ENCODE measurements at regions not wholly inside any gene's neighbourhood (a gene's known extent, or its start where the extent isn't known, plus 50 kb on each side); places are given as distances from the start of the nearest gene placed in this dataset.
"Not testable (repeated sequence)": the region's sequence is repeated elsewhere in the genome, so short reads cannot be mapped to it uniquely, and the experiment has no call there.

GRCh38 chr2:132255714-132256113 is 94.0 kb upstream of the ANKRD30BL start:
- Mint-ChIP-seq H3K36me3 (ENCODE audit: low read depth) (no peaks in the 10 kb centered on the region), H3K9me3 (ENCODE audit: low read depth) (peaks cover 10% of the 10 kb centered on the region), H3K4me3 (ENCODE audit: unreplicated experiment) (no peak overlapping the region), H3K27ac (ENCODE audit: unreplicated experiment) (no peak overlapping the region), H3K4me1 (ENCODE audit: low read depth) (no peaks in the 10 kb centered on the region), H3K27me3 (ENCODE audit: low read depth) (no peaks in the 10 kb centered on the region)
- DNase-seq (ENCODE audit: low spot score), result no peak
- TF ChIP-seq, protein P1, sequence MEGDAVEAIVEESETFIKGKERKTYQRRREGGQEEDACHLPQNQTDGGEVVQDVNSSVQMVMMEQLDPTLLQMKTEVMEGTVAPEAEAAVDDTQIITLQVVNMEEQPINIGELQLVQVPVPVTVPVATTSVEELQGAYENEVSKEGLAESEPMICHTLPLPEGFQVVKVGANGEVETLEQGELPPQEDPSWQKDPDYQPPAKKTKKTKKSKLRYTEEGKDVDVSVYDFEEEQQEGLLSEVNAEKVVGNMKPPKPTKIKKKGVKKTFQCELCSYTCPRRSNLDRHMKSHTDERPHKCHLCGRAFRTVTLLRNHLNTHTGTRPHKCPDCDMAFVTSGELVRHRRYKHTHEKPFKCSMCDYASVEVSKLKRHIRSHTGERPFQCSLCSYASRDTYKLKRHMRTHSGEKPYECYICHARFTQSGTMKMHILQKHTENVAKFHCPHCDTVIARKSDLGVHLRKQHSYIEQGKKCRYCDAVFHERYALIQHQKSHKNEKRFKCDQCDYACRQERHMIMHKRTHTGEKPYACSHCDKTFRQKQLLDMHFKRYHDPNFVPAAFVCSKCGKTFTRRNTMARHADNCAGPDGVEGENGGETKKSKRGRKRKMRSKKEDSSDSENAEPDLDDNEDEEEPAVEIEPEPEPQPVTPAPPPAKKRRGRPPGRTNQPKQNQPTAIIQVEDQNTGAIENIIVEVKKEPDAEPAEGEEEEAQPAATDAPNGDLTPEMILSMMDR (IDR thresholded peaks at IDR 0.05), result no peak

DNA sequence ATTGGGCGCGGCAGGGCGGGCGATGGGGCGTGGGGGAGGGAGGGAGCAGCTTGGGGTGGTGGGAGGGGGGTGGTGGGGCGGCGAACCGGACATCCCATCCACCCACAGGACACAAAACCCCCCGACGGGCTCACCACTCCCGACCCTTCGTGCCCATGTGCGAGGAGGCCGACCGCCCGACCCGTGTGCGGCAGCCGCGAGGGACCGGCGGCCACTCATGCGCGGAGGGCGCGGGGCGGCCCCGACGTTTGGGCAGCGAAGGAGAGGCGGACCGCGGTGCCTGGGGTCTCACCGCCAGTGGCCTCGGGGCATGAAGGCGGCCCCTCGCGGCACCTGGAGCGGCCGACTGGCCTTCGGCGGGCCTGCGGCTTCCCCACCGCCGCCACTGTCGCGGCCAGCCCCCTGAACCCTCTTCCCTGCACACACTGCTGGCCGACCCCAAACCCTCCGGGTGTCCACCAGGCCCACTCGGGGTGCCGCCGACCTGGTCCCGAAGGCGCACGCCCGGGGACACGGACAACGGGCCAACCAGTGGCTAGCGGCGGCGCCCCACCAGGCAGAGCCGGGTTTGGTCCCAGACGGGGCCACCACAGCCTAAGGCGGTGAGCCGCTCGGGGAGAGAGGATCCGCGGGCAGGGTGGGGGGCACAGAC is 94.6 kb upstream of the ANKRD30BL start:
- Mint-ChIP-seq H3K9me3 (ENCODE audit: low read depth) (peaks cover 10% of the 10 kb centered on the region), H3K27me3 (ENCODE audit: low read depth) (no peaks in the 10 kb centered on the region), H3K36me3 (ENCODE audit: low read depth) (no peaks in the 10 kb centered on the region), H3K27ac (ENCODE audit: unreplicated experiment) (no peak overlapping the region), H3K4me3 (ENCODE audit: unreplicated experiment) (no peak overlapping the region), H3K4me1 (ENCODE audit: low read depth) (no peaks in the 10 kb centered on the region)
- TF ChIP-seq, protein P1 (IDR thresholded peaks at IDR 0.05), result no peak
- DNase-seq (ENCODE audit: low spot score), result peak; percentile 89

DNA sequence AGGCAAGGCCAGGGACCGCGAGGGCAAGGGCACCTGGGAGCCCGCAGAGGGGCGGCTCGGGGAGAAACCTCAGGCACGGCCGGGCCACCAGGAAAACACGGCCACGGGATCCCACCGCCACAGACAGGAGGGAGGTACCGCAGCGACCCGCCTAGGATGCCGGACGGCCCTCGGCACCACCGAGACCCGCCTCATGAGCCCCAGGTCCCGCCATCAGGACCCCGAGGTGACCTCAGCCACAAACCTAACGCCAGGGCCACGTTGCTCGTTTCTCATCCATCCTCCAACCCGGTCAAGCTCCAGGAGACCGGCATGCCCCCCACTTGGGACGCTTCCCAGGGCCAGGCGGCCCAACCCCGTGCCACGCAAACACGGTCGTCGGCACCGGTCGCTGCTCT is 95.2 kb upstream of the ANKRD30BL start:
- peak; percentile 86 for DNase-seq (ENCODE audit: low spot score)
- not testable (repeated sequence) for H3K9me3 Mint-ChIP-seq (ENCODE audit: low read depth); H3K4me3 Mint-ChIP-seq (ENCODE audit: unreplicated experiment); H3K27me3 Mint-ChIP-seq (ENCODE audit: low read depth); H3K36me3 Mint-ChIP-seq (ENCODE audit: low read depth); H3K27ac Mint-ChIP-seq (ENCODE audit: unreplicated experiment); H3K4me1 Mint-ChIP-seq (ENCODE audit: low read depth)

DNA sequence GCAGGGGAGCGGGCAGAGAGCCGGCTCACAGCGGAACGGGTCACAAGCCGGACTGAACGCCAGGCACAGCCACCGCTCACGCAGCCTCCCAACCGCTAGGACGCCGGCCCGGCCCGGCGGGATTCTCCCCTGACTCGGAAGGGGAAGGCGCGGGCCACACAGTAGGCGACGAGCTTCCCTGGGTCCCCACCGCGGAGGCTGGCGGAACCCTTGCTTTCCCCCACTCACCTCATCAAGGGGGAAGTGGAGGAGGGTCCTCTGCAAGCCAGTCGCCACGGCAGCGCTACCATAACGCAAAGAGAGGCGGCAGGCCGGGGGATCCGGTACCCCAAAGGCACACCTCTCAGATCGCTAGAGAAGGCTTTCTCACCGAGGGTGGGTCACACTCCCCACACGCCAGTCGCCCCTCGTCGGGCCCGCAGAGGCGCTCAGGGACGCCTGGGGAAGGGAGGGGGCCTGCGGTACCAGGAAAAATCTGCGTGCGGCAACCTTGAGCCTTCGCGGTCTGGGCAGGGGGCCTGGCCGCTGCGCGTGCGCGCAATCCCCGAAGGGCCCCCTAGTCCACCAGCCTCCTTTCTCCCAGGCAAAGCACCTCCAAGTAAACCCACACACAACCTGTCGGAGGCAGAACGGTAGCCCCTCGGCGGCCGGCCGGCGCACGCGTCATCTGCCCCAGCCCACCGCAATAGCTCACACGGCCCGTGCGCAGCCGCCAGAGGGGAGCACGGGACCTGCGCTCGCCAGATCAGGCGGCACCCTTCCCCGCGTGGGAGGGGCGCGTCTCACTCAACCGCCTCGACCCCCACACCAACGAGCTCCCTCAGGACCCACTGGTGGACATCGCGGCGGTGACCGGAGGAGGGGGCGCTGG is 95.8 kb upstream of the ANKRD30BL start:
- H3K4me3 Mint-ChIP-seq (ENCODE audit: unreplicated experiment); H3K9me3 Mint-ChIP-seq (ENCODE audit: low read depth); H3K27me3 Mint-ChIP-seq (ENCODE audit: low read depth); H3K36me3 Mint-ChIP-seq (ENCODE audit: low read depth); H3K4me1 Mint-ChIP-seq (ENCODE audit: low read depth); H3K27ac Mint-ChIP-seq (ENCODE audit: unreplicated experiment): not testable (repeated sequence)
- DNase-seq (ENCODE audit: low spot score), result peak; percentile 92

- H3K4me1 Mint-ChIP-seq (ENCODE audit: low read depth); H3K4me3 Mint-ChIP-seq (ENCODE audit: unreplicated experiment); H3K27ac Mint-ChIP-seq (ENCODE audit: unreplicated experiment); H3K9me3 Mint-ChIP-seq (ENCODE audit: low read depth); DNase-seq (ENCODE audit: low spot score); H3K27me3 Mint-ChIP-seq (ENCODE audit: low read depth); H3K36me3 Mint-ChIP-seq (ENCODE audit: low read depth): not testable (repeated sequence)
Observed at GRCh38 chr2:132259276-132259675, 97.5 kb upstream of the ANKRD30BL start.

GRCh38 chr2:132265595-132265994 is 103.8 kb upstream of the ANKRD30BL start:
- not testable (repeated sequence) for H3K27me3 Mint-ChIP-seq (ENCODE audit: low read depth); H3K36me3 Mint-ChIP-seq (ENCODE audit: low read depth); H3K9me3 Mint-ChIP-seq (ENCODE audit: low read depth); H3K4me3 Mint-ChIP-seq (ENCODE audit: unreplicated experiment); H3K27ac Mint-ChIP-seq (ENCODE audit: unreplicated experiment); H3K4me1 Mint-ChIP-seq (ENCODE audit: low read depth); DNase-seq (ENCODE audit: low spot score)

DNA sequence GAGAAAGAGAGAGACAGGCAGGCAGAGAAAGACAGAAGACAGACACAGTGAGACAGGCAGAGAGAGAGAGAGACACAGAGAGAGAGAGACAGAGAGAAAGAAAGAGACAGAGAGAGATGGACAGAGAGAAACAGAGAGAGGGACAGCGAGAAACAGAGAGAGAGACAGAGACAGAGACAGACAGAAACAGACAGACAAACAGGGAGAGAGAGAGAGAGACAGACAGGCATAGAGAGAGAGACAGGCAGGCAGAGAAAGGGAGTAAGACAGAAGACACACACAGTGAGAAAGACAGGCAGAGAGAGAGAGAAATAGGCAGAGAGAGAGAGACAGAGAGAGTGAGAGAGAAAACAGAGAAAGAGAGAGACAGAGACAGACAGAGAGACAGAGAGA is 105.3 kb upstream of the ANKRD30BL start:
- Mint-ChIP-seq H3K4me1 (ENCODE audit: low read depth) (peaks cover 3% of the 10 kb centered on the region), H3K27ac (ENCODE audit: unreplicated experiment) (no peak overlapping the region)

GRCh38 chr2:132267498-132268283 is 105.9 kb upstream of the ANKRD30BL start:
- H3K4me3 Mint-ChIP-seq (ENCODE audit: unreplicated experiment); H3K27ac Mint-ChIP-seq (ENCODE audit: unreplicated experiment); H3K9me3 Mint-ChIP-seq (ENCODE audit: low read depth); DNase-seq (ENCODE audit: low spot score); H3K27me3 Mint-ChIP-seq (ENCODE audit: low read depth); H3K4me1 Mint-ChIP-seq (ENCODE audit: low read depth); H3K36me3 Mint-ChIP-seq (ENCODE audit: low read depth): not testable (repeated sequence)

More for the DNA sequence above, 105.3 kb upstream of the ANKRD30BL start:
- Mint-ChIP-seq H3K36me3 (ENCODE audit: low read depth) (no peaks in the 10 kb centered on the region), H3K27me3 (ENCODE audit: low read depth) (peaks cover 3% of the 10 kb centered on the region), H3K4me3 (ENCODE audit: unreplicated experiment) (no peak overlapping the region), H3K9me3 (ENCODE audit: low read depth) (no peaks in the 10 kb centered on the region)
- TF ChIP-seq, protein P1 (IDR thresholded peaks at IDR 0.05), result no peak
- DNase-seq (ENCODE audit: low spot score), result no peak

Data from chondrocyte (in vitro differentiated cells).